CD4-positive, alpha-beta T cell treated with Interleukin-4 for 4 hours (primary cell): ENCODE measurements at regions not wholly inside any gene's neighbourhood (a gene's known extent, or its start where the extent isn't known, plus 50 kb on each side); places are given as distances from the start of the nearest gene placed in this dataset.
"Not testable (repeated sequence)": the region's sequence is repeated elsewhere in the genome, so short reads cannot be mapped to it uniquely, and the experiment has no call there.

Source experiments
- DNase-seq: peaks from one replicate; pipeline ENCODE4 v3.0.0-alpha.2; 2020

- DNase-seq: not testable (repeated sequence)
Measured at GRCh38 chr9:65393111-65393810, 108.3 kb upstream of the FOXD4L5 start.

- not testable (repeated sequence) for DNase-seq
Measured at GRCh38 chr9:65392611-65393010, 107.6 kb upstream of the FOXD4L5 start.

- not testable (repeated sequence) for DNase-seq
Measured at GRCh38 chr9:65389710-65390109, 104.7 kb upstream of the FOXD4L5 start.

- DNase-seq: not testable (repeated sequence)
Measured at GRCh38 chr9:65389216-65389615, 104.2 kb upstream of the FOXD4L5 start.

- peak; percentile 71 for DNase-seq
Measured at GRCh38 chr9:65386699-65387098, 101.7 kb upstream of the FOXD4L5 start.

- DNase-seq: not testable (repeated sequence)
Measured at GRCh38 chr9:65386191-65386590, 101.2 kb upstream of the FOXD4L5 start.

- not testable (repeated sequence) for DNase-seq
Measured at GRCh38 chr9:65385655-65386024, 100.6 kb upstream of the FOXD4L5 start.

- DNase-seq: not testable (repeated sequence)
Measured at GRCh38 chr9:65384759-65385654, 100.0 kb upstream of the FOXD4L5 start.

- DNase-seq: not testable (repeated sequence)
Measured at GRCh38 chr9:65384066-65384465, 99.1 kb upstream of the FOXD4L5 start.

- not testable (repeated sequence) for DNase-seq
Measured at GRCh38 chr9:65383646-65384045, 98.6 kb upstream of the FOXD4L5 start.

- DNase-seq: not testable (repeated sequence)
Measured at GRCh38 chr9:65382701-65383318, 97.8 kb upstream of the FOXD4L5 start.
